ENCODE measurements at regions not wholly inside any gene's neighbourhood (a gene's known extent, or its start where the extent isn't known, plus 50 kb on each side); places are given as distances from the start of the nearest gene placed in this dataset.
"Not testable (repeated sequence)": the region's sequence is repeated elsewhere in the genome, so short reads cannot be mapped to it uniquely, and the experiment has no call there.

DNA sequence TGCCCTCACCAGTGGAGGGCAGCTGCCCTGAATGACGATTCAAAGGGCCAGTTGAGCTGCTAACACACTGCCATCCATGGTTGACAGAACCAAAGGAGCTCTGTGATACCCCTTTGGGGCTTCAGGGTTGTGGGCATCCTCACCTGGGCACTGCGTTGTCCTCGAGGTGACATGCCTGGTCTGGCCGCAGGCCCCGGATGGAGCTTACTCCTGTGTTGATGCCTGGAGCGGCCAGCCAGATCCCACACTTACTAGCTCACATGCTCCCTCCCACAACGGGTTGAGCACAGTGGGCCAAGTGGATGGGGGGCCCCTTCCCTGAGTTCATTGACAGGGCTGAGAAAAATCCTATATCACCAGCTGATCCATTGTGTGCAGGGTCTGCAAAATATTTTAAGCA lies 898.9 kb downstream of the TAF11L14 start:
- H3K9ac ChIP-seq (ENCODE audit: low read depth, low read length) = no peak overlapping the region
- no peaks in the 10 kb centered on the region for H3K9me3 ChIP-seq (ENCODE audit: control insufficient read depth, insufficient read depth, low read length)
- no peaks in the 10 kb centered on the region; the same call in 1 of the 2 replicates for H3K36me3 ChIP-seq (ENCODE audit: insufficient read depth, low read length)
- H3K4me1 ChIP-seq (ENCODE audit: insufficient read depth, low read length) = peaks cover 15% of the 10 kb centered on the region

DNA sequence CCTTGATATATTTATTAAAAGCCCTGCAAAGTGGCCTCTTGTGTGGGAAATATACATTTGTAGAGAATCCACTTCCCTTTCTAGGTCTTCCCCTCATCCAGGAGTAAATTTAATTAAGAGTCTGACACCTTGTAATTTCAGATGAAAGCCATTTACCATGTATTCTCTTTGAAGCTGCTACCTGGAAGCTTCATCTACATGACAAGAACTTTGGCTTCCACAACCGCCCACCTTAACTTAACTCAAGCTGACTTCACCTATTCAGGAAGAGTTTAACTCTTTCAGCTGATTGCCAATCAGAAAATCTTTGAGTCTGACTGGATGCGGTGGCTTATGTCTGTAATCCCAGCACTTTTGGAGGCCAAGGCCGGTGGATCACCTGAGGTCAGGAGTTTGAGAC lies 899.9 kb downstream of the TAF11L14 start:
- Histone ChIP-seq H3K9ac (ENCODE audit: low read depth, low read length) (no peak overlapping the region), H3K9me3 (ENCODE audit: control insufficient read depth, insufficient read depth, low read length) (no peaks in the 10 kb centered on the region), H3K4me1 (ENCODE audit: insufficient read depth, low read length) (peaks cover 15% of the 10 kb centered on the region), H3K36me3 (ENCODE audit: insufficient read depth, low read length) (no peaks in the 10 kb centered on the region; the same call in 1 of the 2 replicates)

DNA sequence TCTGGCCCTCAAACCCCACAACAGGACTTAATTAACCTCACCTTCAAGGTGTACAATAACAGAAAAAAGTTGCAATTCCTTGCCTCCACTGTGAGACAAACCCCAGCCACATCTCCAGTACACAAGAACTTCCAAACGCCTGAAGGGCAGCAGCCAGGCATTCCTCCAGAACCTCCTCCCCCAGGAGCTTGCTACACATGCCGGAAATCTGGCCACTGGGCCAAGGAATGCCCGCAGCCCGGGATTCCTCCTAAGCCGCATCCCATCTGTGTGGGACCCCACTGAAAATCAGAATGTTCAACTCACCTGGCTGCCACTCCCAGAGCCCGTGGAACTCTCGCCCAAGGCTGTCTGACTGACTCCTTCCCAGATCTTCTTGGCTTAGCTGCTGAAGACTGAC lies 901.5 kb downstream of the TAF11L14 start:
- H3K36me3 ChIP-seq (ENCODE audit: insufficient read depth, low read length); H3K9me3 ChIP-seq (ENCODE audit: control insufficient read depth, insufficient read depth, low read length); H3K9ac ChIP-seq (ENCODE audit: low read depth, low read length): not testable (repeated sequence)
- peaks cover 15% of the 10 kb centered on the region for H3K4me1 ChIP-seq (ENCODE audit: insufficient read depth, low read length)

DNA sequence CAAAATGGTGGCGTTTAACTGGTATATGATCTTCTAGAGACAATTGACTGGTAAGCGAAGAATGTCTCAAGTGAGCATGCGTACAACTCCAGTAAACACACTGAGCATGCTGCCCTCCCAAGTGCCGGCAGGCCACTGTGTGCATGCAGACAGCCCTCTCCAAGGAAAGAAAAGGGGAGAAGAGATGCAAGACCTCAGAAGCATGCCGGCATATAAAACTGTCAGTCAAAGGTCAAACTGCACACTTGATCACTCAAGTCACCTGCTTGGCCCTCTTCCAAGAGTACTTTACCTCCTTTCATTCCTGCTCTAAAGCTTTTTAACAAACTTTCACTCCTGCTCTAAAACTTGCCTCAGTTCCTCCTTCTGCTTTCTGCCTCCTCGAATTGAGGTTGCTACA lies 910.2 kb downstream of the TAF11L14 start:
- Histone ChIP-seq H3K9ac (ENCODE audit: low read depth, low read length) (no peak overlapping the region; the same call in 1 of the 2 replicates), H3K36me3 (ENCODE audit: insufficient read depth, low read length) (peaks cover 13% of the 10 kb centered on the region), H3K9me3 (ENCODE audit: control insufficient read depth, insufficient read depth, low read length) (peaks cover 16% of the 10 kb centered on the region), H3K4me1 (ENCODE audit: insufficient read depth, low read length) (peaks cover 22% of the 10 kb centered on the region)

DNA sequence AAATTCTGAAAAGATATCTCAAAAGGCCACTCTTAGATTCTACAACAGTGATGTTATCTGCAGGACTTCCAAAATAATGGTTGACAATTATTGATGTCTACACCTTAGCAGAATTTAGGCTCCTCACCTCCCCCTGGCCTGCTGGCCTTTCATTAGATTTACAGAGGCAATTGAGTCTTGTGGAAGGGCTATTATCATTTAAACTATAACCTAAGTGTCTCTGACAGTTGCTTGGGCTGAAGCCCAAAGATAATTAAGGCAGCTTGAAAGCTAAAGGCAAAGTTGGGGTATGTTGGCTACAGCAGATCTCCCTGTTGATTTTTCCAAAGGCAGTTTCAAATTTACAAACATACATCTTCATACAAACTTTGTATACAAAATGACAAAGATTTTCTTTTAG lies 912.3 kb downstream of the TAF11L14 start:
- H3K36me3 ChIP-seq (ENCODE audit: insufficient read depth, low read length) = peaks cover 13% of the 10 kb centered on the region
- peaks cover 22% of the 10 kb centered on the region for H3K4me1 ChIP-seq (ENCODE audit: insufficient read depth, low read length)
- H3K9ac ChIP-seq (ENCODE audit: low read depth, low read length) = no peak overlapping the region
- peaks cover 34% of the 10 kb centered on the region for H3K9me3 ChIP-seq (ENCODE audit: control insufficient read depth, insufficient read depth, low read length)

DNA sequence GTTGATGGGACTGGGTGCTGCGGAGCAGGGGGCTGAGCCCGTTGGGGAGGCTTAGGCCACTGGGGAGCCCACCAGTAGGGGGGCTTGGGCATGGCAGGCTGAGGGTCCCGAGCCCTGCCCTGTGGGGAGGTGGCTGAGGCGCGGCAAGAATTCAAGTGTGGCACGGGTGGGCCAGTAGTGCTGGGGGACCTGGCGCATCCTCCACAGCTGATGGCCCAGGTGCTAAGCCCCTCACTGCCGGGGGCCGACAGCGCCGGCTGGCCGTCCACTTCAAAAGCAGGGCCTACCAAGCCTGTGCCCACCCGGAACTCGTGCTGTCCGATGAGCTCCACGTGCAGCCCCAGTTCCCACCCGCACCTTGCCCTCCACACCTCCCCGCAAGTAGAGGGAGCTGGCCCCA lies 917.5 kb downstream of the TAF11L14 start:
- peaks cover 14% of the 10 kb centered on the region for H3K36me3 ChIP-seq (ENCODE audit: insufficient read depth, low read length)
- peaks cover 53% of the 10 kb centered on the region for H3K9me3 ChIP-seq (ENCODE audit: control insufficient read depth, insufficient read depth, low read length)
- H3K9ac ChIP-seq (ENCODE audit: low read depth, low read length) = no peak overlapping the region
- H3K4me1 ChIP-seq (ENCODE audit: insufficient read depth, low read length) = 0 out of 2 replicates have a peak, but pooled peaks cover under 1% of the 10 kb centered on the region

DNA sequence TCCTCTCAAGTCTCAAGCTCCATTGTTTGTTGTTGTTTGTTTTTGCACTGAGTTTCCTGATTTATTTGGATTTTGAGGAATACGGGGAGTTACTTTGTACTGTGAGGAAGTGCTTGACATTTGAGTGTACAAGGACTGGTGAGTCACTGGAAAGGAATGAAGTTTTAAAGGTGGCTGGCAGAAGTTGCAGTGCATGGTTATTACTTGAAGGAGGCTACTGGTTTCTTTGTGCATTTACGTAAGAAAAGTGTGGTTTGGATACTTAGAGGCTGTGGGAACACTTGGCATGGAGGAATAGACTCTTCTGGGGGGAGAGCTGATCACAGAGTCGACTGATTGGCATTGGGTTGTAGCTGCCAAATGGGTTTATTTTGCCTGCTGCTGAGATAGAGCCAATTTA lies 919.0 kb downstream of the TAF11L14 start:
- H3K4me1 ChIP-seq (ENCODE audit: insufficient read depth, low read length) = no peaks in the 10 kb centered on the region
- peaks cover 48% of the 10 kb centered on the region for H3K9me3 ChIP-seq (ENCODE audit: control insufficient read depth, insufficient read depth, low read length)
- H3K9ac ChIP-seq (ENCODE audit: low read depth, low read length) = no peak overlapping the region
- peaks cover 9% of the 10 kb centered on the region for H3K36me3 ChIP-seq (ENCODE audit: insufficient read depth, low read length)

DNA sequence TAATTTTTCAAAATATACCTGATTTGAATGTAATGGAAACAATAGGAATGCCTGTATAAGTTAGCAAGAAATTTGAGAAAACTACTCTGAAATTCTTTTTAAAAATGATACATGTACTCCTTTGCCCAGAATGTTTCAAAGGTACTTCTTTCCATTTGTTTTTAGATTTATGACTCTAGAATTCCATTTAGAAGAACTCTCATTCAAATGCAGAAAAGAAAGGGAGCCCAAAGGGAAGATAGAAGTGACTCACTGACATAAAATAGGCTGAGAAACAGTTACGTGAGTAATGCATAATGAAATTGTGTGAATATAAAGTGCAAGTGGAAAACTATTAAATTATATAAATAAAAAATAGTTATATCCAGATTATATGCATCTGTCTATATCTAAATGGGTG lies 926.3 kb downstream of the TAF11L14 start:
- Histone ChIP-seq H3K36me3 (ENCODE audit: insufficient read depth, low read length) (no peaks in the 10 kb centered on the region), H3K9me3 (ENCODE audit: control insufficient read depth, insufficient read depth, low read length) (no peaks in the 10 kb centered on the region), H3K4me1 (ENCODE audit: insufficient read depth, low read length) (peaks cover 8% of the 10 kb centered on the region), H3K9ac (ENCODE audit: low read depth, low read length) (no peak overlapping the region)

DNA sequence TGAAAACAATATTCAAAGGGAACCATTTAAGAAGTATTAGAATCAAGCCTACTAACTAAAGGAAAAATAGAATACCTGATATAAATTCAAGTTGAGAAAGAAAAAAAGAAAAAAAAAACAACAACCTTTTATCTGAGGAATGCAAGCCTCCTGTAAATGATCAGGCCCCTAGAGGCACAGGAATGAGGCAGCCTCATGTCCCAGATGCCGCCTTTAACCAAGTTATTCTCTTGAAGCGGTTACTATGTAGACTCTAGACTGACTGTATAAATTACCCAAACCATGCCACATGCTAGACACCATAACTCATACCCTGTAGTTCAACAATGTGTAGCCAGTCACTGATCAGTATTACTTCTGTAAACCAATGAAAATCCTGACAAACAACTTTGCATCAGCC lies 929.6 kb downstream of the TAF11L14 start:
- peaks cover 8% of the 10 kb centered on the region for H3K4me1 ChIP-seq (ENCODE audit: insufficient read depth, low read length)
- peak overlapping the region; percentile 15; the same call in 1 of the 2 replicates for H3K9ac ChIP-seq (ENCODE audit: low read depth, low read length)
- H3K36me3 ChIP-seq (ENCODE audit: insufficient read depth, low read length) = no peaks in the 10 kb centered on the region
- H3K9me3 ChIP-seq (ENCODE audit: control insufficient read depth, insufficient read depth, low read length) = no peaks in the 10 kb centered on the region

DNA sequence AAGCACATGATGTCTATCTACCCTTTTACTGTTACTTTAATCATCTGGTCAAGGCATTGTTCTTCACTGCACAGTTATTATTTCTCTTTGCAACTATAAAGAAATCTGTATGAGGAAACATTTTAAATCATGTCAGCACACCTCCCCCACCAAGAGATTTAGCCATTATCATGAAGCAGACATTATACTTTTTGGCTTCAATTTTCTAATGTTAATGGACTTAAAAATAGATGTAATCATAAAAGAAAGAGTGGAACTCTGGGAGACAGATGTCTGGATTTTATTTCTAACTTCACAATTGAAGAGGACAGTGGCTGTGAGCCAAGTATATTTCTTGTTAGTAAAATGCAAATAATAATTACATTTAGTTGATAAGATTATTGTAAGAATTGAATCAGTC lies 932.4 kb downstream of the TAF11L14 start:
- H3K9ac ChIP-seq (ENCODE audit: low read depth, low read length) = no peak overlapping the region
- peaks cover 8% of the 10 kb centered on the region for H3K4me1 ChIP-seq (ENCODE audit: insufficient read depth, low read length)
- no peaks in the 10 kb centered on the region for H3K9me3 ChIP-seq (ENCODE audit: control insufficient read depth, insufficient read depth, low read length)
- no peaks in the 10 kb centered on the region for H3K36me3 ChIP-seq (ENCODE audit: insufficient read depth, low read length)

DNA sequence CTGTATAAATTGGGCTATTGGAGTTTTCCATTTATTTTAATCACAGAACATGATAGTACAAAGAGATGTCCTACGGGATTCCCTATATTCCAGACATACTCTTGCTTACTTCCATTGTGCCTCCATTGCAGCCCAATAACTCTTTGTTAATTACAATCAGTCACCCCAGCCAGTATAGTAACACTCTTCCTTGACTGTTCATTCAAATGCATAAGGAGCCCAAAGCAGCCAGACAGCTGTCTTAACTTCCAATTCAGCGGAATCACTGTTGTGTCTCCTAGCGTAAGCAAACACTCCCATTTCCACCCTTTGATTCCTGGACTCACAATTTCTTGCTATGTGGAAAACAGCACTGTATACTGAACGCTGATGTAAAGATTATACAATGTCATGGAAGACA lies 942.3 kb downstream of the TAF11L14 start:
- H3K36me3 ChIP-seq (ENCODE audit: insufficient read depth, low read length) = no peaks in the 10 kb centered on the region; the same call in 1 of the 2 replicates
- H3K9ac ChIP-seq (ENCODE audit: low read depth, low read length) = no peak overlapping the region
- H3K9me3 ChIP-seq (ENCODE audit: control insufficient read depth, insufficient read depth, low read length) = no peaks in the 10 kb centered on the region
- H3K4me1 ChIP-seq (ENCODE audit: insufficient read depth, low read length) = peaks cover 18% of the 10 kb centered on the region

DNA sequence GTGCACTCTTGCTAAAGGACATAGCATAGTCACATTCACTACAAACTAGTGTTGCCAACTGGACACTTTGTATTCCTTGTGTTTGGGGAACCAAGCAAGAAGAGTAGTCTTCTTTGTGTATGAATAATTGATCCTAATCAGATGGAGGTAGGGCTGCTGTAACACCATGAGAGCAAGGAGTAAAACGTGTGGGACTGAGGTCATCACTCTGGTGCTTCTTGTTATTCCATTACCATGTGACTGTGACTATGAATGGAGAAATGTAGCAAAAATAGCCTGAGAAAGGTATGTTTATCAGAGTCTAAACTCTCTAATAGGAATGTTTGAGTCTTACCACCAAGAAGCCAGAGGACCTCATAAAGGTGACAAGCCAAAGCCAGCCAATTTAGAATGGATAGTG lies 966.9 kb downstream of the TAF11L14 start:
- Histone ChIP-seq H3K4me1 (ENCODE audit: insufficient read depth, low read length) (no peaks in the 10 kb centered on the region), H3K9me3 (ENCODE audit: control insufficient read depth, insufficient read depth, low read length) (peaks cover 13% of the 10 kb centered on the region), H3K36me3 (ENCODE audit: insufficient read depth, low read length) (peaks cover 14% of the 10 kb centered on the region; the same call in 1 of the 2 replicates), H3K9ac (ENCODE audit: low read depth, low read length) (no peak overlapping the region)

DNA sequence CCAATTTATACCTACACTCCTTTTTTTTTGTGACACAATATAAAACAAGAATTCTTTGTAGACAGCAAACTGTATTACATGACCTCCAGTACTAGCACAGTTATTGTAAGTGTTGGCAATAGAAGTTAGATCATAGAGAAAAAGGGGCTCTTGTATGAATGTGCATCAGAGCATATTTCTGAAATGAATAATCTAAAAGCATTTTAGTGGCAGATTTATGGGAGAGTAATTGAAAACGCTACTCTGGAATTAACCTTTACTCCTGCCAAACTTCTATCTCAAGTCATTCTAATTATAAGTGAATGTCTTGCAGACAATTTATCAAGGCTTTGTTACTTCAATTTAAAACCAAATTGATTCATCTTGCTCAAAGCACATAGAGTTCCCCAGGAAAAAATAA lies 968.1 kb downstream of the TAF11L14 start:
- H3K9me3 ChIP-seq (ENCODE audit: control insufficient read depth, insufficient read depth, low read length) = peaks cover 11% of the 10 kb centered on the region
- peaks cover 10% of the 10 kb centered on the region; the same call in 1 of the 2 replicates for H3K36me3 ChIP-seq (ENCODE audit: insufficient read depth, low read length)
- no peaks in the 10 kb centered on the region for H3K4me1 ChIP-seq (ENCODE audit: insufficient read depth, low read length)
- H3K9ac ChIP-seq (ENCODE audit: low read depth, low read length) = no peak overlapping the region

DNA sequence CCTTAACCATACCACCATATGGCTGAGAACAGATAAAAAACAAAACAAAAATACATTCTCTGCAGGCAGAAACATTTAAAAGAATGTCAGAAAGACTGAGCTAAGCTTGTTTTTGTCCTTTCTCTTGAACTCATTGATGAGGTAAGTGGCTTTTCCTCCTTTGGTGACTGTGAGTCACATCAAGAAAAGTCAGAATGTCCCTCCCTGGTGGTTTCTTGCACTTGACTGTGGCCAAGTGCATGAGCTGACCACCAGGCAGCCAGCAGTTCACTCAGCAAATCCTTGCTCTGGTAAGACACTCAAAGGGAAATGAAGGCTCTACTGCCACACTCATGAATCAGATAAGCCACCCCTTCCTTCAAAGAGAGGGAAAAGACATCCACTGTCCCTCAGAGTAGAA lies 970.9 kb downstream of the TAF11L14 start:
- Histone ChIP-seq H3K9ac (ENCODE audit: low read depth, low read length) (no peak overlapping the region), H3K4me1 (ENCODE audit: insufficient read depth, low read length) (no peaks in the 10 kb centered on the region), H3K9me3 (ENCODE audit: control insufficient read depth, insufficient read depth, low read length) (peaks cover 2% of the 10 kb centered on the region), H3K36me3 (ENCODE audit: insufficient read depth, low read length) (no peaks in the 10 kb centered on the region)

DNA sequence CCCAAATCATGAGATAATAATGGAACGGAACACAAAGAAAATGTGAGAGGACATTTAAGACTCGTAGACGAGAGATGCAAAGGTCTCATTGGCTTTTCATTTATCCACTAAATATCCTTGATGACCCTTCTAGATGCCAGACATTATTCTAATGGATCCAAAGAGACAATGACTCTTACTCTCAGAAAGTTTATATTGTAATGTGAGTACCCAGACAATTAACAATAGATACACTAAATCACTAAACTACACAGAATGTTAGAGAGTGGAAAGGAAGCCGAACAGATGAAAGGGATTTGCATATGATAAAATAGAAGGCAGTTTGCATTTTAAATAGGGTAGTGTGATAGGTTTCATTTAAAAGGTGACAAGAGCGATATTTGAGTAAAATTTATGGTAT lies 973.3 kb downstream of the TAF11L14 start:
- H3K4me1 ChIP-seq (ENCODE audit: insufficient read depth, low read length) = no peaks in the 10 kb centered on the region
- no peak overlapping the region for H3K9ac ChIP-seq (ENCODE audit: low read depth, low read length)
- no peaks in the 10 kb centered on the region; the same call in none of the 2 replicates for H3K36me3 ChIP-seq (ENCODE audit: insufficient read depth, low read length)
- H3K9me3 ChIP-seq (ENCODE audit: control insufficient read depth, insufficient read depth, low read length) = peaks cover 7% of the 10 kb centered on the region; the same call in 1 of the 2 replicates

DNA sequence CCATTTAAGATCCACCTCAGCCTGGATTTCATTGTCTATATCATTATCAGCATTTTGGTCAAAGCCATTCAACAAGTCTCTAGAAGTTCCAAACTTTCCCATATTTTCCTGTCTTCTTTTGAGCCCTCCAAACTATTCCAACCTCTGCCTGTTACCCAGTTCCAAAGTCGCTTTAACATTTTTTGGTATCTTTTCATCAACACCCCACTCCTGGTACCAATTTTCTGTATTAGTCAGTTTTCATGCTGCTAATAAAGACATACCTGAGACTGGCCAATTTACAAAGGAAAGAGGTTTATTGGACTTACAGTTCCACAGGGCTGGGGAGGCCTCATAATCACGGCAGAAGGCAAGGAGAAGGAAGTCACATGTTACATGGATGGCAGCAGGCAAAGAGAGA lies 982.9 kb downstream of the TAF11L14 start:
- not testable (repeated sequence) for H3K9ac ChIP-seq (ENCODE audit: low read depth, low read length); H3K36me3 ChIP-seq (ENCODE audit: insufficient read depth, low read length); H3K4me1 ChIP-seq (ENCODE audit: insufficient read depth, low read length)
- peaks cover 29% of the 10 kb centered on the region for H3K9me3 ChIP-seq (ENCODE audit: control insufficient read depth, insufficient read depth, low read length)

All from ES-I3 (cell line).